HepG2 (cell line): ENCODE measurements at regions not wholly inside any gene's neighbourhood (a gene's known extent, or its start where the extent isn't known, plus 50 kb on each side); places are given as distances from the start of the nearest gene placed in this dataset.

Source experiments
- ATAC-seq: fragments of 200-7000 bp; cut with Tn5 transposase; 3 replicates; pipeline ENCODE4 v1.9.1; 2020; ENCODE audit warnings: mild to moderate bottlenecking, moderate library complexity
- BruUV-seq: library from RNA; stranded (reverse); fragments of 400-500 nt; replicated peaks from 2 replicates; lab custom pipeline; 2021; lab: Mats Ljungman, UMichigan
- CTCF ChIA-PET: fragments of 300-600 bp; formaldehyde crosslinking; extraction: SDS; loops from one replicate; lab custom pipeline; 2021; ENCODE audit warnings: low total read pairs, inconsistent platforms, low intra/inter-chr PET ratio; lab: Yijun Ruan, JAX
- POLR2A ChIA-PET: fragments of 350-600 bp; sonication (Branson Sonifier 250); formaldehyde crosslinking; loops from one replicate; lab custom pipeline; 2020; ENCODE audit warnings: antibody characterized with exemption, inconsistent platforms; lab: Yijun Ruan, JAX
- DNase-seq: peaks from one replicate; pipeline ENCODE4 v3.0.0-alpha.2; 2015; ENCODE audit warnings: low spot score
- FAIRE-seq: peaks from 3 replicates; lab custom pipeline; 2011; peaks lifted over from hg19 to GRCh38; lab: Jason Lieb, UNC
- H2AFZ ChIP-seq: one replicate; pipeline ENCODE4 v1.6.1; 2011; ENCODE audit warnings: low read length, inconsistent platforms
- H3K27ac ChIP-seq: fragments of 300-600 bp; 3 replicates; pipeline ENCODE4 v1.8.0; 2011; ENCODE audit warnings: mixed run types, mild to moderate bottlenecking, mixed read lengths, low read length, inconsistent platforms; ENCODE audit not compliant: insufficient read depth; ENCODE audit errors: extremely low read length
- H3K27me3 ChIP-seq, 2 experiments: fragments of 200-600 bp in 1 of 2; 2 replicates in 1 of 2; 3 replicates in 1 of 2; pipeline versions ENCODE4 v1.6.0 to v1.8.0; 2011; ENCODE audit warnings: low read length in 2 of 2, mild to moderate bottlenecking in 2 of 2, moderate library complexity in 2 of 2, inconsistent platforms in 1 of 2; ENCODE audit not compliant: insufficient read depth in 2 of 2, control insufficient read depth in 1 of 2
- H3K36me3 ChIP-seq, 2 experiments: fragments of 200-600 bp in 1 of 2; replicated peaks in 1 of 2; 2 replicates in 1 of 2; 3 replicates in 1 of 2; pipeline versions ENCODE4 v1.5.1 to v1.8.0; 2011; ENCODE audit warnings: low read length in 2 of 2, inconsistent platforms in 1 of 2; ENCODE audit not compliant: insufficient read depth in 2 of 2, control insufficient read depth in 1 of 2
- H3K4me1 ChIP-seq: 2 replicates; pipeline ENCODE4 v1.5.1; 2012; ENCODE audit warnings: low read length, inconsistent platforms; ENCODE audit not compliant: insufficient read depth
- H3K4me2 ChIP-seq: 2 replicates; pipeline ENCODE4 v1.6.0; 2011; ENCODE audit warnings: low read depth, low read length, inconsistent platforms
- H3K4me3 ChIP-seq, 3 experiments: fragments of 200-600 bp in 1 of 3; sonication (generic), shearing (Covaris generic) in 1 of 3; replicated peaks in 1 of 3; 2 replicates each; pipeline ENCODE4 v1.5.1; 2011 to 2016; ENCODE audit warnings: low read length in 3 of 3, inconsistent platforms in 2 of 3, low read depth in 2 of 3, mild to moderate bottlenecking in 2 of 3, control low read depth in 1 of 3, mixed read lengths in 1 of 3; ENCODE audit not compliant: insufficient read depth in 1 of 3
- H3K79me2 ChIP-seq: one replicate; pipeline ENCODE4 v1.6.1; 2011; ENCODE audit warnings: low read length, inconsistent platforms; ENCODE audit not compliant: insufficient read depth
- H3K9ac ChIP-seq: 2 replicates; pipeline ENCODE4 v1.6.0; 2011; ENCODE audit warnings: mild to moderate bottlenecking, low read depth, low read length, inconsistent platforms; ENCODE audit not compliant: insufficient read depth
- H3K9me3 ChIP-seq: 2 replicates; pipeline ENCODE4 v1.5.1; 2012; ENCODE audit warnings: mild to moderate bottlenecking, low read length
- H4K20me1 ChIP-seq: 2 replicates; pipeline ENCODE4 v1.6.0; 2011; ENCODE audit warnings: inconsistent platforms, mild to moderate bottlenecking, low read length, moderate library complexity; ENCODE audit not compliant: insufficient read depth
- BCL3 ChIP-seq: sonication (generic); formaldehyde crosslinking; IDR thresholded peaks from 2 replicates; pipeline ENCODE4 v1.5.1; 2020; ENCODE audit warnings: mild to moderate bottlenecking, missing genetic modification reagents, moderate library complexity
- E2F5 ChIP-seq: sonication (generic); formaldehyde crosslinking; conservative IDR thresholded peaks from 2 replicates; pipeline ENCODE4 v1.4.0; 2020; ENCODE audit warnings: missing genetic modification reagents
- KAT8 ChIP-seq: IDR thresholded peaks from 2 replicates; pipeline ENCODE4 v1.6.1; 2016; ENCODE audit warnings: missing genetic modification reagents, missing compliant biosample characterization
- MED1 ChIP-seq: sonication (generic); formaldehyde crosslinking; IDR thresholded peaks from 2 replicates; pipeline ENCODE4 v1.4.0; 2020; ENCODE audit warnings: missing genetic modification reagents
- TFDP1 ChIP-seq: IDR thresholded peaks from 2 replicates; pipeline ENCODE4 v1.6.1; 2016; ENCODE audit warnings: missing compliant biosample characterization, missing genetic modification reagents, borderline replicate concordance
- USF2 ChIP-seq, 2 experiments: sonication (generic) in 1 of 2; formaldehyde crosslinking in 1 of 2; IDR thresholded peaks; 2 replicates each; pipeline versions ENCODE4 v1.5.1 to v1.6.1; 2011 to 2020; ENCODE audit warnings: borderline replicate concordance in 1 of 2, low read depth in 1 of 2, low read length in 1 of 2, mild to moderate bottlenecking in 1 of 2, missing genetic modification reagents in 1 of 2, moderate library complexity in 1 of 2
- ZNF275 ChIP-seq: sonication (generic); formaldehyde crosslinking; IDR thresholded peaks from 2 replicates; pipeline ENCODE4 v1.8.0; 2022; ENCODE audit warnings: missing genetic modification reagents, mild to moderate bottlenecking, inconsistent platforms, borderline replicate concordance
- ZNF317 ChIP-seq: sonication (generic); formaldehyde crosslinking; IDR thresholded peaks from 2 replicates; pipeline ENCODE4 v1.5.0; 2020; ENCODE audit warnings: mild to moderate bottlenecking, missing genetic modification reagents
- WGBS: methylation state at CpG from one replicate; pipeline ENCODE4 v1.1.6; 2017; ENCODE audit warnings: low lambda C conversion rate; 5-methylcytosine and 5-hydroxymethylcytosine counted together
- in situ Hi-C: cut with HindIII; loops from 2 replicates; pipeline ENCODE4 v1.10.0; 2017; ENCODE audit warnings: low pct_unique_long_range_greater_than_20kb; ENCODE audit not compliant: extremely low pct_ligation_motif_present
- intact Hi-C: fragments of 100-400 bp; cut with micrococcal nuclease; formaldehyde crosslinking; loops from one replicate; pipeline ENCODE4 v1.10.0; 2022; ENCODE audit not compliant: unreplicated experiment

- H3K4me3 ChIP-seq: no peak overlapping the region
- TF ChIP-seq MED1 (CRISPR knock-in tag) (no peak), USF2 (IDR thresholded peaks at IDR 0.05; ENCODE audit: low read depth, low read length) (no peak), USF2 (CRISPR knock-in tag; IDR thresholded peaks at IDR 0.05; ENCODE audit: borderline replicate concordance) (no peak)
- CTCF ChIA-PET: no interaction called here
Measured at GRCh38 chr5:15079566-15079965, 208.0 kb upstream of the ANKH start.

GRCh38 chr5:15074651-15075050 lies 203.1 kb upstream of the ANKH start:
- Histone ChIP-seq H3K79me2 (no peaks in the 10 kb centered on the region), H3K4me3 (no peak overlapping the region), H4K20me1 (no peaks in the 10 kb centered on the region), H3K27ac (no peak overlapping the region), H3K36me3 (no peaks in the 10 kb centered on the region), H3K27me3 (peaks cover 0 to 6% of the 10 kb centered on the region in 2 experiments; a peak in 2 of 5 replicates), H3K9ac (no peak overlapping the region), H2AFZ (no peak overlapping the region), H3K4me2 (no peak overlapping the region), H3K4me1 (no peaks in the 10 kb centered on the region), H3K9me3 (no peaks in the 10 kb centered on the region)
- in situ Hi-C loops: no loop called here
- FAIRE-seq: no peak
- no TSS peak for BruUV-seq
- ChIA-PET CTCF (no interaction called here), POLR2A (no interaction called here)
- ATAC-seq: no peak
- intact Hi-C loops: no loop called here
- DNase-seq: no peak
- TF ChIP-seq USF2 (IDR thresholded peaks at IDR 0.05; ENCODE audit: low read depth, low read length): no peak
- no peak for TF ChIP-seq USF2 (CRISPR knock-in tag; IDR thresholded peaks at IDR 0.05; ENCODE audit: borderline replicate concordance)
- no peak for TF ChIP-seq KAT8 (CRISPR knock-in tag)
- TF ChIP-seq TFDP1 (CRISPR knock-in tag): no peak
- no peak for TF ChIP-seq ZNF275
- TF ChIP-seq ZNF317 (CRISPR knock-in tag): no peak
- TF ChIP-seq E2F5 (CRISPR knock-in tag): no peak
- no peak for TF ChIP-seq BCL3 (CRISPR knock-in tag)

More at GRCh38 chr5:15079566-15079965, 208.0 kb upstream of the ANKH start:
- Histone ChIP-seq H3K4me2 (no peak overlapping the region), H3K27me3 (no peaks in the 10 kb centered on the region), H3K27ac (no peak overlapping the region), H3K4me1 (no peaks in the 10 kb centered on the region), H4K20me1 (no peaks in the 10 kb centered on the region), H3K9me3 (no peaks in the 10 kb centered on the region), H3K9ac (no peak overlapping the region), H3K36me3 (no peaks in the 10 kb centered on the region), H3K79me2 (no peaks in the 10 kb centered on the region), H2AFZ (no peak overlapping the region)
- ATAC-seq: no peak
- in situ Hi-C loops: no loop called here
- BruUV-seq: no TSS peak
- intact Hi-C loops: no loop called here
- no peak for DNase-seq
- FAIRE-seq: no peak
- WGBS: 3% methylated on average over 3 of the region's 3 CpGs
- POLR2A ChIA-PET: no interaction called here
